ENCODE measurements at regions not wholly inside any gene's neighbourhood (a gene's known extent, or its start where the extent isn't known, plus 50 kb on each side); places are given as distances from the start of the nearest gene placed in this dataset.
"Not testable (repeated sequence)": the region's sequence is repeated elsewhere in the genome, so short reads cannot be mapped to it uniquely, and the experiment has no call there.

GRCh38 chr21:9780441-9780937, 740.9 kb upstream of the TPTE start:
- intact Hi-C loops (cut with DNase I) = no loop called here
- H3K4me3 ChIP-seq = no peak overlapping the region
- H3K4me1 ChIP-seq = no peaks in the 10 kb centered on the region
- peaks cover 0 to 21% (median 9%) of the 10 kb centered on the region in 7 donors for H3K27me3 ChIP-seq
- TF ChIP-seq CTCF (IDR thresholded peaks at IDR 0.05) = no peak
- DNase-seq (no peak), ATAC-seq (no peak)
- no peaks in the 10 kb centered on the region for H3K36me3 ChIP-seq
- no peak overlapping the region for H3K27ac ChIP-seq
- peaks cover 0 to 78% (median 0%) of the 10 kb centered on the region in 11 donors for H3K9me3 ChIP-seq
- WGBS, 2 donors = 37 to 39% methylated on average over 3 of the region's 3 CpGs

GRCh38 chr21:9783587-9783986, 737.8 kb upstream of the TPTE start:
- 28 to 34% methylated on average over 2 of the region's 2 CpGs for WGBS, 2 donors
- H3K4me3 ChIP-seq; H3K36me3 ChIP-seq; H3K27ac ChIP-seq; DNase-seq; ATAC-seq; H3K4me1 ChIP-seq; intact Hi-C loops (cut with DNase I): not testable (repeated sequence)
- Histone ChIP-seq H3K27me3 (peaks cover 0 to 18% (median 8%) of the 10 kb centered on the region in 7 donors), H3K9me3 (peaks cover 0 to 64% (median 0%) of the 10 kb centered on the region in 11 donors)

GRCh38 chr21:9784201-9784600, 737.2 kb upstream of the TPTE start:
- intact Hi-C loops (cut with DNase I) = not testable (repeated sequence)

GRCh38 chr21:9786092-9786491, 735.3 kb upstream of the TPTE start:
- intact Hi-C loops (cut with DNase I); DNase-seq; H3K36me3 ChIP-seq; ATAC-seq; H3K4me3 ChIP-seq; H3K27ac ChIP-seq; H3K4me1 ChIP-seq: not testable (repeated sequence)
- H3K27me3 ChIP-seq = peaks cover 0 to 20% (median 5%) of the 10 kb centered on the region in 7 donors
- WGBS, 2 donors = 41 to 44% methylated on average over 7 of the region's 7 CpGs
- H3K9me3 ChIP-seq = peaks cover 0 to 65% (median 0%) of the 10 kb centered on the region in 11 donors

More at GRCh38 chr21:9784201-9784600, 737.2 kb upstream of the TPTE start:
- not testable (repeated sequence) for H3K4me1 ChIP-seq, ATAC-seq, H3K36me3 ChIP-seq, H3K27ac ChIP-seq, DNase-seq, H3K4me3 ChIP-seq
- 13 to 20% methylated on average over 1 of the region's 1 CpG for WGBS, 2 donors
- H3K9me3 ChIP-seq = peaks cover 0 to 65% (median 0%) of the 10 kb centered on the region in 11 donors
- H3K27me3 ChIP-seq = peaks cover 0 to 16% (median 5%) of the 10 kb centered on the region in 7 donors

GRCh38 chr21:9788281-9788680, 733.1 kb upstream of the TPTE start:
- H3K4me1 ChIP-seq; DNase-seq; H3K36me3 ChIP-seq; H3K27ac ChIP-seq; H3K4me3 ChIP-seq; intact Hi-C loops (cut with DNase I); ATAC-seq: not testable (repeated sequence)
- peaks cover 0 to 20% (median 0%) of the 10 kb centered on the region in 7 donors for H3K27me3 ChIP-seq
- peaks cover 0 to 69% (median 0%) of the 10 kb centered on the region in 11 donors for H3K9me3 ChIP-seq
- 43 to 51% methylated on average over 5 of the region's 5 CpGs for WGBS, 2 donors

GRCh38 chr21:9790354-9790753, 731.0 kb upstream of the TPTE start:
- peaks cover 0 to 14% (median 0%) of the 10 kb centered on the region in 7 donors for H3K27me3 ChIP-seq
- H3K4me1 ChIP-seq; DNase-seq; H3K36me3 ChIP-seq; ATAC-seq; H3K27ac ChIP-seq; intact Hi-C loops (cut with DNase I); H3K4me3 ChIP-seq: not testable (repeated sequence)
- peaks cover 0 to 72% (median 0%) of the 10 kb centered on the region in 11 donors for H3K9me3 ChIP-seq
- WGBS, 2 donors = 64 to 65% methylated on average over 6 of the region's 6 CpGs

GRCh38 chr21:9791453-9791852, 729.9 kb upstream of the TPTE start:
- DNase-seq; ATAC-seq; H3K4me3 ChIP-seq; intact Hi-C loops (cut with DNase I); H3K36me3 ChIP-seq; H3K4me1 ChIP-seq; H3K27ac ChIP-seq: not testable (repeated sequence)
- WGBS, 2 donors = 32 to 38% methylated on average over 2 of the region's 2 CpGs
- peaks cover 0 to 73% (median 0%) of the 10 kb centered on the region in 11 donors for H3K9me3 ChIP-seq
- peaks cover 0 to 14% (median 0%) of the 10 kb centered on the region in 7 donors for H3K27me3 ChIP-seq

- H3K27ac ChIP-seq; intact Hi-C loops (cut with DNase I); H3K4me3 ChIP-seq; ATAC-seq; H3K36me3 ChIP-seq; H3K27me3 ChIP-seq; DNase-seq; H3K4me1 ChIP-seq: not testable (repeated sequence)
- H3K9me3 ChIP-seq = peaks cover 0 to 56% (median 0%) of the 10 kb centered on the region in 11 donors
- WGBS, 2 donors = 45 to 49% methylated on average over 4 of the region's 4 CpGs
These were observed 726.1 kb upstream of the TPTE start for GRCh38 chr21:9795291-9795690.

GRCh38 chr21:9796293-9796692, 725.1 kb upstream of the TPTE start:
- H3K9me3 ChIP-seq = peaks cover 0 to 47% (median 0%) of the 10 kb centered on the region in 11 donors
- intact Hi-C loops (cut with DNase I); ATAC-seq: not testable (repeated sequence)

GRCh38 chr21:9807675-9808074, 713.7 kb upstream of the TPTE start:
- WGBS, 2 donors = 27 to 37% methylated on average over 3 of the region's 5 CpGs
- not testable (repeated sequence) for H3K36me3 ChIP-seq

More at GRCh38 chr21:9796293-9796692, 725.1 kb upstream of the TPTE start:
- H3K27ac ChIP-seq, H3K27me3 ChIP-seq, H3K36me3 ChIP-seq, H3K4me3 ChIP-seq, DNase-seq, H3K4me1 ChIP-seq: not testable (repeated sequence)

More at GRCh38 chr21:9807675-9808074, 713.7 kb upstream of the TPTE start:
- H3K27me3 ChIP-seq; H3K4me1 ChIP-seq; DNase-seq; intact Hi-C loops (cut with DNase I); H3K27ac ChIP-seq; H3K4me3 ChIP-seq; H3K9me3 ChIP-seq; ATAC-seq: not testable (repeated sequence)

Data from heart right ventricle (tissue), 16 donors.